Naive thymus-derived CD8-positive, alpha-beta T cell (primary cell): ENCODE measurements at regions not wholly inside any gene's neighbourhood (a gene's known extent, or its start where the extent isn't known, plus 50 kb on each side); places are given as distances from the start of the nearest gene placed in this dataset.

Source experiments
- ATAC-seq, 2 donors: fragments of 150-1000 bp; cut with Tn5 transposase in 1 of 2; sonication (Bioruptor Pico), chemical (Tn5 transposase) in 1 of 2; 1 replicate in 1 of 2; 2 replicates in 1 of 2; pipeline ENCODE4 v1.10.0; 2021; ENCODE audit warnings: mild to moderate bottlenecking in 2 of 2, moderate library complexity in 2 of 2
- POLR2A ChIA-PET: fragments of 350-600 bp; sonication (Branson Sonifier 250); formaldehyde crosslinking; loops from one replicate; lab custom pipeline; 2021; ENCODE audit warnings: antibody characterized with exemption; lab: Charles Lee
- DNase-seq, 10 donors: peaks; one replicate each; pipeline versions ENCODE4 v3.0.0 to v3.0.0-alpha.2; 2020 to 2022
- H3K27ac Mint-ChIP-seq, 10 donors: one replicate each; pipeline ENCODE4 v1.8.0; 2020 to 2022; ENCODE audit warnings: mild to moderate bottlenecking in 10 of 10, mixed read lengths in 10 of 10, moderate library complexity in 4 of 10, inconsistent platforms in 1 of 10
- H3K27me3 Mint-ChIP-seq, 5 donors: one replicate each; pipeline ENCODE4 v1.8.0; 2021 to 2022; ENCODE audit warnings: mixed read lengths in 5 of 5
- H3K36me3 Mint-ChIP-seq, 3 donors: one replicate each; pipeline ENCODE4 v1.8.0; 2020 to 2022; ENCODE audit warnings: mixed read lengths in 3 of 3, mild to moderate bottlenecking in 2 of 3, inconsistent platforms in 1 of 3
- H3K4me1 Mint-ChIP-seq, 4 donors: one replicate each; pipeline ENCODE4 v1.8.0; 2021 to 2022; ENCODE audit warnings: mixed read lengths in 4 of 4
- H3K4me3 Mint-ChIP-seq, 10 donors: one replicate each; pipeline ENCODE4 v1.8.0; 2020 to 2022; ENCODE audit warnings: mild to moderate bottlenecking in 10 of 10, mixed read lengths in 10 of 10, moderate library complexity in 6 of 10, inconsistent platforms in 1 of 10
- H3K9me3 Mint-ChIP-seq, 9 donors: one replicate each; pipeline ENCODE4 v1.8.0; 2020 to 2022; ENCODE audit warnings: mixed read lengths in 9 of 9, mild to moderate bottlenecking in 3 of 9, inconsistent platforms in 1 of 9, moderate library complexity in 1 of 9

GRCh38 chr2:41954304-41955291 lies 93.2 kb upstream of the PKDCC start:
- ATAC-seq (no peak), DNase-seq (no peak)
- H3K36me3 Mint-ChIP-seq: peaks cover 0 to 3% (median 0%) of the 10 kb centered on the region in 3 donors
- H3K27me3 Mint-ChIP-seq: peaks cover 0 to 12% (median 4%) of the 10 kb centered on the region in 5 donors
- peaks cover 0 to 21% (median 0%) of the 10 kb centered on the region in 4 donors for H3K4me1 Mint-ChIP-seq
- H3K9me3 Mint-ChIP-seq: no peaks in the 10 kb centered on the region
- no peak overlapping the region for H3K27ac Mint-ChIP-seq
- H3K4me3 Mint-ChIP-seq: no peak overlapping the region
- POLR2A ChIA-PET: no interaction called here

- ATAC-seq (no peak), DNase-seq (no peak)
- H3K27ac Mint-ChIP-seq: no peak overlapping the region
- no peak overlapping the region for H3K4me3 Mint-ChIP-seq
- POLR2A ChIA-PET: no interaction called here
- H3K4me1 Mint-ChIP-seq: peaks cover 0 to 21% (median 0%) of the 10 kb centered on the region in 4 donors
- H3K36me3 Mint-ChIP-seq: peaks cover 0 to 3% (median 0%) of the 10 kb centered on the region in 3 donors
- no peaks in the 10 kb centered on the region for H3K9me3 Mint-ChIP-seq
- H3K27me3 Mint-ChIP-seq: peaks cover 2 to 14% (median 6%) of the 10 kb centered on the region in 5 donors
These were observed 92.3 kb upstream of the PKDCC start for GRCh38 chr2:41955316-41956043.

- Mint-ChIP-seq H3K4me1 (peaks cover 0 to 21% (median 0%) of the 10 kb centered on the region in 4 donors), H3K9me3 (no peaks in the 10 kb centered on the region), H3K36me3 (peaks cover 0 to 2% (median 0%) of the 10 kb centered on the region in 3 donors), H3K4me3 (no peak overlapping the region), H3K27ac (no peak overlapping the region), H3K27me3 (peaks cover 1 to 14% (median 6%) of the 10 kb centered on the region in 5 donors)
- POLR2A ChIA-PET: no interaction called here
- DNase-seq (no peak), ATAC-seq (no peak)
These were observed 90.4 kb upstream of the PKDCC start for GRCh38 chr2:41957431-41957830.

GRCh38 chr2:41958251-41958650 lies 89.6 kb upstream of the PKDCC start:
- peaks cover 0 to 14% (median 6%) of the 10 kb centered on the region in 5 donors for H3K27me3 Mint-ChIP-seq
- DNase-seq (no peak), ATAC-seq (no peak)
- H3K4me3 Mint-ChIP-seq: no peak overlapping the region
- H3K36me3 Mint-ChIP-seq: no peaks in the 10 kb centered on the region
- POLR2A ChIA-PET: no interaction called here
- peaks cover 0 to 19% (median 0%) of the 10 kb centered on the region in 4 donors for H3K4me1 Mint-ChIP-seq
- H3K27ac Mint-ChIP-seq: no peak overlapping the region
- no peaks in the 10 kb centered on the region for H3K9me3 Mint-ChIP-seq

- POLR2A ChIA-PET: no interaction called here
- Mint-ChIP-seq H3K4me3 (no peak overlapping the region), H3K27ac (no peak overlapping the region)
These were observed 89.0 kb upstream of the PKDCC start for GRCh38 chr2:41958775-41959174.

GRCh38 chr2:41959760-41960159 lies 88.1 kb upstream of the PKDCC start:
- peaks cover 0 to 10% (median 0%) of the 10 kb centered on the region in 4 donors for H3K4me1 Mint-ChIP-seq
- no peak overlapping the region for H3K4me3 Mint-ChIP-seq
- POLR2A ChIA-PET: no interaction called here
- ATAC-seq (no peak), DNase-seq (no peak)
- H3K9me3 Mint-ChIP-seq: no peaks in the 10 kb centered on the region
- no peak overlapping the region for H3K27ac Mint-ChIP-seq
- H3K27me3 Mint-ChIP-seq: peaks cover 0 to 12% (median 6%) of the 10 kb centered on the region in 5 donors
- no peaks in the 10 kb centered on the region for H3K36me3 Mint-ChIP-seq

More at GRCh38 chr2:41958775-41959174, 89.0 kb upstream of the PKDCC start:
- ATAC-seq (no peak), DNase-seq (no peak)
- peaks cover 0 to 12% (median 6%) of the 10 kb centered on the region in 5 donors for H3K27me3 Mint-ChIP-seq
- H3K9me3 Mint-ChIP-seq: no peaks in the 10 kb centered on the region
- H3K36me3 Mint-ChIP-seq: no peaks in the 10 kb centered on the region
- peaks cover 0 to 14% (median 0%) of the 10 kb centered on the region in 4 donors for H3K4me1 Mint-ChIP-seq

GRCh38 chr2:41962922-41963622 lies 84.7 kb upstream of the PKDCC start:
- POLR2A ChIA-PET: no interaction called here

GRCh38 chr2:41963661-41964525 lies 83.9 kb upstream of the PKDCC start:
- Mint-ChIP-seq H3K9me3 (peaks cover 0 to 1% (median 0%) of the 10 kb centered on the region in 9 donors), H3K27me3 (peaks cover 0 to 15% (median 4%) of the 10 kb centered on the region in 5 donors), H3K27ac (no peak overlapping the region), H3K4me1 (peaks cover 0 to 2% (median under 1%) of the 10 kb centered on the region in 4 donors), H3K4me3 (no peak overlapping the region), H3K36me3 (no peaks in the 10 kb centered on the region)
- no peak for DNase-seq
- POLR2A ChIA-PET: no interaction called here
- ATAC-seq: no peak

More at GRCh38 chr2:41962922-41963622, 84.7 kb upstream of the PKDCC start:
- Mint-ChIP-seq H3K36me3 (no peaks in the 10 kb centered on the region), H3K4me1 (peaks cover 0 to 2% (median under 1%) of the 10 kb centered on the region in 4 donors), H3K27ac (no peak overlapping the region), H3K27me3 (peaks cover 0 to 15% (median 4%) of the 10 kb centered on the region in 5 donors), H3K4me3 (no peak overlapping the region), H3K9me3 (peaks cover 0 to 1% (median 0%) of the 10 kb centered on the region in 9 donors)
- DNase-seq (no peak), ATAC-seq (no peak)

GRCh38 chr2:41965173-41965908 lies 82.5 kb upstream of the PKDCC start:
- H3K9me3 Mint-ChIP-seq: peaks cover 0 to 2% (median 0%) of the 10 kb centered on the region in 9 donors
- peaks cover 0 to 2% (median under 1%) of the 10 kb centered on the region in 4 donors for H3K4me1 Mint-ChIP-seq
- H3K4me3 Mint-ChIP-seq: no peak overlapping the region

GRCh38 chr2:41965909-41966295 lies 81.9 kb upstream of the PKDCC start:
- POLR2A ChIA-PET: no interaction called here
- ATAC-seq (no peak), DNase-seq (no peak)
- Mint-ChIP-seq H3K27me3 (peaks cover 0 to 14% (median 2%) of the 10 kb centered on the region in 5 donors), H3K27ac (no peak overlapping the region), H3K36me3 (no peaks in the 10 kb centered on the region), H3K4me1 (peaks cover 0 to 2% (median under 1%) of the 10 kb centered on the region in 4 donors), H3K4me3 (no peak overlapping the region), H3K9me3 (peaks cover 0 to 3% (median 0%) of the 10 kb centered on the region in 9 donors)

More at GRCh38 chr2:41965173-41965908, 82.5 kb upstream of the PKDCC start:
- ATAC-seq (no peak), DNase-seq (no peak)
- Mint-ChIP-seq H3K27ac (no peak overlapping the region), H3K27me3 (peaks cover 0 to 13% (median 3%) of the 10 kb centered on the region in 5 donors), H3K36me3 (no peaks in the 10 kb centered on the region)
- POLR2A ChIA-PET: no interaction called here

- ATAC-seq (no peak), DNase-seq (no peak)
- POLR2A ChIA-PET: no interaction called here
- Mint-ChIP-seq H3K4me3 (no peak overlapping the region), H3K27ac (no peak overlapping the region), H3K27me3 (peaks cover 0 to 17% (median 4%) of the 10 kb centered on the region in 5 donors), H3K9me3 (peaks cover 0 to 3% (median 0%) of the 10 kb centered on the region in 9 donors), H3K36me3 (no peaks in the 10 kb centered on the region), H3K4me1 (peaks cover 0 to 2% (median under 1%) of the 10 kb centered on the region in 4 donors)
These were observed 81.4 kb upstream of the PKDCC start for GRCh38 chr2:41966431-41966893.
